GM20000 (cell line): ENCODE measurements at regions not wholly inside any gene's neighbourhood (a gene's known extent, or its start where the extent isn't known, plus 50 kb on each side); places are given as distances from the start of the nearest gene placed in this dataset.

Experiments
- DNase-seq: peaks from one replicate; pipeline ENCODE4 v3.0.0; 2012; ENCODE audit warnings: low spot score
- TF ChIP-seq, protein P1 (sequence below): IDR thresholded peaks from 2 replicates; pipeline ENCODE4 v1.5.1; 2012; ENCODE audit warnings: mild to moderate bottlenecking, control low read depth; ENCODE audit errors: extremely low read depth, missing control alignments

DNA sequence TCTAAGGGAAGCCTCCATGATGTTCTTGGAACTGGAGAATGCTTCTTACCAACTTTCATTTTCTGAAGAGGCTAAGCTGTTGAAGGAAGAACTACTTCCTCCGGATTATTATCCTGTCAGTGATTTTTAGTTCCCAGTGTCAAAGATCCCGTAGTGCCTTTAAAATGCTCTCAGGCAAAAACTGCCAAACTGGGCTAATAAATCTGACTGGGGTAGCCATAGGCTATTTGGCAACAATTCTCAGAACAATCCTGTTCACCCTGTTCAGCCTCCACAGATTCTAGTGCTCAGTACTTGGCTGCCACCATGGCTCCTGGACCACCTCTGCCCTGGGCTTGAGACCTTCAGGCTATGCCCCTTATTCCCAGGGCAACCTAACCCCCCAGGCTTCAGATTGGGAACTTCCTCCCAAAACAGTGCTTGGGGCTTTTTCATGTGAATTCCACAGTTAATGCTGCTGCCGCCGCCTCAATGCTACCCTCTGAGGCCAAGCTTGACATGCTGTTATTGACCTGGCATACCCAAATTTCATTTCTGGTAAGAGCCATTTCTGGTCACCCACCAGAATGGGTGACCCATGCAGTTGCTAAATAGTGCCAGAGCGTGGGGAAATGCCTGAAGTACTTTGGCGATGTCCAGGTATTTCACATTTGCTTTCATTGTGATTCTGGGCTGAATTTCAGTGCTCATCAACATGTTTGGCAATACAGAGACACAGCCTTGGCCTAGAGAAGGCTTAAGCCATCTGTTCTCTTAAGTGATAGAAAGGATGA lies 110.0 kb upstream of the ARHGAP5 start:
- no peak for DNase-seq
- TF ChIP-seq, protein P1, sequence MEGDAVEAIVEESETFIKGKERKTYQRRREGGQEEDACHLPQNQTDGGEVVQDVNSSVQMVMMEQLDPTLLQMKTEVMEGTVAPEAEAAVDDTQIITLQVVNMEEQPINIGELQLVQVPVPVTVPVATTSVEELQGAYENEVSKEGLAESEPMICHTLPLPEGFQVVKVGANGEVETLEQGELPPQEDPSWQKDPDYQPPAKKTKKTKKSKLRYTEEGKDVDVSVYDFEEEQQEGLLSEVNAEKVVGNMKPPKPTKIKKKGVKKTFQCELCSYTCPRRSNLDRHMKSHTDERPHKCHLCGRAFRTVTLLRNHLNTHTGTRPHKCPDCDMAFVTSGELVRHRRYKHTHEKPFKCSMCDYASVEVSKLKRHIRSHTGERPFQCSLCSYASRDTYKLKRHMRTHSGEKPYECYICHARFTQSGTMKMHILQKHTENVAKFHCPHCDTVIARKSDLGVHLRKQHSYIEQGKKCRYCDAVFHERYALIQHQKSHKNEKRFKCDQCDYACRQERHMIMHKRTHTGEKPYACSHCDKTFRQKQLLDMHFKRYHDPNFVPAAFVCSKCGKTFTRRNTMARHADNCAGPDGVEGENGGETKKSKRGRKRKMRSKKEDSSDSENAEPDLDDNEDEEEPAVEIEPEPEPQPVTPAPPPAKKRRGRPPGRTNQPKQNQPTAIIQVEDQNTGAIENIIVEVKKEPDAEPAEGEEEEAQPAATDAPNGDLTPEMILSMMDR: no peak

DNA sequence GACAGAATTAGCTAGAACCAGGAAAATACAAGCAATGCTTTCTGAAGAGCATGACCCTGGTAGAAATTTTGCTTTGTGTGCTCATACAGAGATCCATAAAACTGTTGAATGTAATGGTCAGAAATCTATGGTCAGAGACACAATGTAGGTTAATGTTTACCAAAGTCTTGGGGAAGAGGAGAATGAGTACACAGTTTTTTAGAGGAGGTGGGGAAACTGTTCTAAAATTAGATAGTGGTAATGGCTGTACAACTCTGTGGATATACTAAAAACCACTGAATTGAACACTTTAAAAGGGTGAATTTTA lies 109.5 kb upstream of the ARHGAP5 start:
- no peak for DNase-seq
- TF ChIP-seq, protein P1: no peak

DNA sequence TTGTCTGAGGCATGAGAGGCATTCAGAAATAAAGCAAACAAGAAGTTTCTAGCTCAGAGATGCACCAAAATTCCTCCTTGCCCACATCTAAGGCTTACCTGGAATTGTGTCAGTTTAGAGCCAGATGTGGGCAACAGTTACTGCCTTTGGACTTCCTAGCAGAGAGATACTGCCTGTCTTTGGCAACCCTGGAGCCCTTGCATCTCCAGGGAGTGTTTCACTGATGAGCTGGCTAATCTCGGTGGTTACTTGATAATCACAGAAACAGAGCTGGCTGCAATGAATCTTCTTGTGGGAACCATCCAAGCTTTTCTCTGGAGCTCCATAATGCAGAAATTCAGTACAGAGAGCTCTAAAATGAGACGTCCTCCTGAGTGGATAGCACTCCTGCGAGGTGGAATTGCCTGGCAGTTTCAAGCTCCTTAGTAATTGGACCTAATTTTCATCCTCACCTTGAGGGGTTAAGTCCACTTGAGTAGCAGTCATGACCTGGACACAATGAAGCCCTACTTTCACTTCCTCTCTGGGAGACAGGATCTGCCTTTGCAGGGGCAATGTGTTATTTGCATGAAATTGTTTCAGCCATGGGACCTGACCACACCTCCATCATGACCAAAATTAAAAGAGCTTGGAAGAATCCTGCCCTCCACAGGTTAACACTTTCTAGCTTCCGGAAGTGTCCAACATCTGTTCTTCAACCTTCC lies 108.8 kb upstream of the ARHGAP5 start:
- no peak for DNase-seq
- TF ChIP-seq, protein P1: no peak

DNA sequence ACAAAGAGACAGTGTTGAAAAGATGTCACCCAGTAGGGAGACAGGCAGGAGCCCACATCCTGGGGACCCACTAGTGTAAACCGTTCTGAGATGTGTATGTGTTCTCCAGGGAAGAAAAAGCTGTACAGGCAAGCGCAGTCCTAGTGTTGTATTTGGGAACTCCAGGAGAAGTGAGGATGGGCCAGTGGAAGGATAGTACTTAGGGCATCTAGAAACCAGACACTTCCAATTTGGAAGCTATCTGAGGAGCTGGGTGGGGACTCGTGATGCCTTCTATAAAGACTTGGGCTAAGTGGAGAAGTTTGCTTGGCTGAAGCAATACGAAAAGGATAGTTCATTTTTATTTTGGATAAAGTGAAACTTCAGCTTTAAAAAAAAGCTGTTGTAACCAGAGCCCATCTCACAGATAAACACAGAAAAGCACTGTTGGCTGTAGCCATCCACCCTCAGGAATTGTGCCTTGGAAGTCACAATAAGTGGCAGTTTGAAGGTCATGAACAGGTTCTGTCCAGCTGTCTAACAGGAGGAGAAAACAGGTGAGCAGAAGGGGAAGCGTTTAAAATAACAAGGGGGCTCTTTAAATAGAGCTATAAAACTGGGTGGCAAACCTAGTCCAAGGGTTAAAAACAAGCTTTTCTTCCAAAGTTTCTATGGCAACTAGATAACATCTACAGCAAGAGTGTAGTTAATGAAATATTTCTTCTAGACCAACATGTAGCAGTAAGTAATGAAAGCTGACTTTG lies 108.0 kb upstream of the ARHGAP5 start:
- DNase-seq: no peak
- TF ChIP-seq, protein P1: no peak

DNA sequence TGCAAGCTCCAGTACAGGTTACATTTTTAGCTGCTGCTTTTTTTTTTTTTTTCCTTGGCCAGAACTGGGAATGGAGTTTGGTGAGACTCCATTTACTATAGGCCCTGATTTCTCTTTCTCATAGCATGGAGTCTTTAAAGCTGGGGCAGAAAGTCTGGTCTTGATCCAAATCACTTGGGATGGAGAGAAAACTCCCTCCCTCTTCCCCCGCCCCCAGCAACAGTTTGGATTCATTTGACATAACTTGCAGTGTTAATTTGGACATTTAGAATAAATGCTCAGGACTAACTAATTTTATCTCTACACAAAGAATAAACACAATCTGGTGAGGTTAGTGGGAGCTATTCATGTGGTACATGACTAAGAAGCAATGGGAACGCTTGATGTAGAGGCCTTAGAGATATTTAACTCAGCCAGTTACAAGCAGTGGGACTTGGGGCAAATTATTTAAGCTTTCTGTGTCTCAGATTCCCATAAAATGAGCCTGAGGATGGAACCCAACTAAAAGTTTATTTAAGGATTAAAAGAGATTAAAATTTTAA lies 107.3 kb upstream of the ARHGAP5 start:
- no peak for DNase-seq
- TF ChIP-seq, protein P1: no peak

DNA sequence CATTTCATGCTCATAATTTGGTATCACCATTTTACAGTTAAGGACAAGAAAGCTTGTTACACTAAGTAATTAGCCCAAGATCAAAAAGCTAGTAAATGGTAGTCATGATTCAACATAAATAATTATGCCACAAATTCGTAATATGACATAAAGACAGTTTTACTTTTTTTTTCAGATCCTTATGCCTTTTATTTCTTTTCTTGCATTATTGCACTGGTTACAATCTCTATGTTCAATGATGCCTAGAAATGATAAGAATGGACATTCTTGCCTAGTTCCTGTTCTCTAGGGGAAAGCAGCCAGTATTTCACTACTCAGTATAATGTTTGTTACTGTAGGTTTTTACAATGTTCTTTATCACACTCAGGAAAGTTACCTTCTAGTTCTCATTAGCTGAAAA lies 106.4 kb upstream of the ARHGAP5 start:
- no peak for DNase-seq
- TF ChIP-seq, protein P1: no peak

DNA sequence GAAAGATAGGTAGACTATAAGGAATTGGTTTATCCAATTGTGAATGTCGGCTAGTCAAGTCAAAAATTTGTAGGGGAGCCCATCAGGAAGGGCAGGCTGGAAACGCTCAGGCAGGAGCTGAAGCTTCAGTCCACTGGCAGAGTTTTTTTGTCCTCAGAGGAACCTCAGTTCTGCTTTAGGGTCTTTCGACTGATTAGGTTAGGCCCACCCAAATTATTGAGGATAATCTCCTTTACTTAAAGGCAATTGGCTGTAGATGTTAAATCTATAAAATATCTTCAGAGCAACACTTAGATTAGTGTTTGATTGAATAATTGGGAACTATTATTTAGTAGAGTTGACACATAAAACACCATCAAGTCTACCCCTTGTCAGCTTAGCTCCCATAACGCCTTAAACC lies 105.5 kb upstream of the ARHGAP5 start:
- TF ChIP-seq, protein P1: no peak
- DNase-seq: no peak
